GM18520 (cell line): ENCODE measurements at regions not wholly inside any gene's neighbourhood (a gene's known extent, or its start where the extent isn't known, plus 50 kb on each side); places are given as distances from the start of the nearest gene placed in this dataset.

Experiments
- ATAC-seq: cut with Tn5 transposase; IDR thresholded peaks from one replicate; pipeline ENCODE4 v1.9.1; 2021; ENCODE audit not compliant: unreplicated experiment

- no peak for ATAC-seq
Observed at GRCh38 chr1:69213644-69214043, 354.1 kb upstream of the LRRC7 start.

DNA sequence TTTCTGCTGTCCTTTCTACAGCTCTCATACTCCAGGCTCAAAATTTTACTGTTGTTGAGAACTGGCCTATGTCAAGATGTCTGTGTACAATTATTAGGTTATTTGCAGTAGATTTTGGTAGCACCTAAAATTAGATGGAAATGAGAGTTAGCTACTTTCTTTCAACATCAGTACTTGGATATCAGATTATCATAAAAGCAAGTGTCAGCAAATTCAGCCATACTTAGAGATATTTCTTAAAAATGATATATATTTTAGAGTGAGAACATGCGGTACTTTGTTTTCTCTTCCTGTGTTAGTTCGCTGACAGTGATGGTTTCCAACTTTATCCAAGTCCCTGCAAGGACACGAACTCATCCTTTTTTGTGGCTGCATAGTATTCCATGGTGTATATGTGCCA lies 351.8 kb upstream of the LRRC7 start:
- ATAC-seq: no peak

DNA sequence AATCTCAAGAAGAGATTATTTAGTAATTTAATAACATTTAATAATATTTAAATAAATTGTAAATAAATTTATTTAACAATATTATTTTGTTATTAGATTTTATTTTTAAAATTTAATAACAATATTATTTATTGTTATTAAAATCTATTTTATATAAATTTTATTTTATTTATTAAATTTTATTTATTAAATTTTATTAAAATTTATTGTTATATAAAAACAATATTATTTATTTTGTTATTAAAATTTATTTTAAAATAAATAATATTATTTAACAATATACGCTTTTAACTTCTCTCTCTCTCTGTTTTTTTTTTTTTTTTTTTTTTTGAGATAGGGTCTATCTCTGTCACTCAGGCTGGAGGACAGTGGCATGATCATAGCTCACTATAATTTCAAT lies 347.1 kb upstream of the LRRC7 start:
- ATAC-seq: no peak

DNA sequence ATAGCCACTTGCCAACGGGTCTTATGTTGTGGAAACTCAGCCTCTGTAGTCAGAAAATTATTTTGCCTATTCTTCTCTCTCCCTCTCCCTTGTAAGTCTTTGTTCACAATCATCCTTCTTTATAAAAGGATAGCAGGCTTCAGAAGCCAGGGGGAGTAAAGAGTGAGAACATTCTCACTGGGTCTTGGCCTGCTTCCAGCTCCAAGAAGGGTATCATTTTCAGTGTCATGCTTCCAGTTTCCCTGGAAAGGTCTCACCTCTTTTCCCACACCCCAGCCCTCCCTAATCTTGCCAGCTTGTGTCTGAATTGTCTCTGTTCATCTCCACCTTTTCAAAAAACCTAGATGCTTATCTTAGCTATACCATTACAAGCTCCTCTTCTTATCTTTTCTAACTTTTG lies 346.2 kb upstream of the LRRC7 start:
- ATAC-seq: no peak

DNA sequence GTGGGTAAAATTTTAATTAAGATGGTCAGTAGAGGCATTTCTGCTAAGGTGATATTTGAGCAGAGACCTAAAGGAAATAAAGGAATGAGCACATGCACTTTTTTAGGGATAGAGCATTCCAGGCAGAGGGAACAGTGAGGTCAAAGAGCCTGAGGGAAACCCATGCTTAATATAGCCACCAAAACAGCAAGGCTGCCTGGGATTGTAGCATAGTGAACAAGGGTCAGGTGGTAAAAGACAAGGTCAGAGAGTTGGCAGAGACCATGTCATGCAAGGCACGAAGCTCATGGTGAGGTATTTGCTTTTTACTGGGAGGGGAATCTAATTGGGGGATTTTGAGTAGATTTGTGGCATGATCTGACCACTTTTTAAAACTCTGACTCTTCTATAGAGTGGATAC lies 344.6 kb upstream of the LRRC7 start:
- no peak for ATAC-seq

DNA sequence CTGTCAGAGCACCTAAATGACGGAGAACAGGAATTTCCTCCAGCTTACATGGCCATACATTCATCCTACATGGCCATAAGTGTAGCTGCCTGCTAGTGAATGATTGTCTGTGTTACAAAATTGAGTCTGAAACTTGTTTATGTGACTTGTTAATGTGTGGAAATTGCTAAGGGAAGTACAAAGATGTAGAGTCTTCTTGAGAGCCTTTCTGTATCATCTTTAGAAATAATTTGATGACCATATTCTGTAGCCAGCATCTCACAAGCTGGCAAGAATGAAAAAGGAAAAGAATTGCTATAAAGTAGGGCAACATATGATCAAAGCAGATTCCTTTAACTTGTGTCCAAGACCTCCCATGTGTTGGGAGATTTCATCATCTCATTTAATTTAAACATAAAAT lies 339.2 kb upstream of the LRRC7 start:
- no peak for ATAC-seq

DNA sequence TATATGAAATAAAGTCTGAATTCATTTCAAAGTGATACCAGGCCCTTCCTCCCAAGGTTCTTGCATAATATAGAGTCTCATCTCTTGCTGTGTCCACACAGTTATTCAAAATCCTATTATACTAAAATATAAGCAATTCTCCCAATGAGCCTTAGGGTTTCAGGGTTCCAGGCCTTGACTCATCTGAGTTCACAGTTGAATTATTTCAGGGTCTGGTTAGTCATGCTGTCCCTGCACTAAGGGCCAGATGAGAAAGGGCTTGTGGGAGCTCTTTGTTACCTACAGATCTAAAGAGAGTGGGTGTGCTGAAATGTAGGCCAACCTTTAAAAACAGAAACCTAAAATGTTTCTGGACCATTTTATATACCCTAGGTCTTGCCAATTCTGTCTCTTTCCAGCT lies 337.5 kb upstream of the LRRC7 start:
- ATAC-seq: no peak

DNA sequence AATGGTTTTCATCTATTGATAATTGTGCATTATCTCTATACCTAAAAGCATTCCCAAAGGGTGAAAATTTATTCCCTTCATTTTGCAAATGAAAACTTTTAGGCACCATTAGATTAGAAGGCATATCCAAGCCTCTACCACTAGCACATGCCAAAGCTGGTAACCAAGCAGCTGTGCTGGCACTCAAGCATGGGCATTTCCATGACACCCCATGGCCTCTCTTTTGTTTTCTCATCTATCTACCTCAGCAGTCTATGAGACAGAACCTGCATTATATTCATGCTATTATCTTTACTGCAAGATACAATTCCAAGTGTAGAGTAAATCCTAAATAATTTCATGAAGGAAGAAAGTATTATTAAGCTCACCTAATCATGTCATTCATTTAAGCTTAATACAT lies 334.3 kb upstream of the LRRC7 start:
- ATAC-seq: no peak

GRCh38 chr1:69244211-69244610 lies 323.5 kb upstream of the LRRC7 start:
- no peak for ATAC-seq

DNA sequence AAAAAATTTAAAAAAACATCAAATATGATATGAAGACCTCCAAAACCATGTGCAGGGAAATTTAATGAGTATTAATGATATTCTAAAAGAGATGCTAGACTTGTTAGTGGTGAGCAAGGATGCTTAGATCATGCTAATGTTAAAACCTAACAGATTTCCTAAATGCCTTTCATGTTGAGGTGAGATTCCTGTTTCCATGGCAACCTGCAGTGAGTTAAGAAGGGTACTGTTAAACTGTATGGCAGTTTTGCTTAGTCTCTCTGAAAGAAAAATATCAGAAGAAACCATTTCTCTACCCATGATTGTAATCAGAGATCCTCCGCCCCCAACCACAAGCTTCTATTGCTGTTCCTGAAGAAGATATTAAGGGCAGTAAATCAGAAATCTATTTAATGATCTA lies 321.6 kb upstream of the LRRC7 start:
- no peak for ATAC-seq

DNA sequence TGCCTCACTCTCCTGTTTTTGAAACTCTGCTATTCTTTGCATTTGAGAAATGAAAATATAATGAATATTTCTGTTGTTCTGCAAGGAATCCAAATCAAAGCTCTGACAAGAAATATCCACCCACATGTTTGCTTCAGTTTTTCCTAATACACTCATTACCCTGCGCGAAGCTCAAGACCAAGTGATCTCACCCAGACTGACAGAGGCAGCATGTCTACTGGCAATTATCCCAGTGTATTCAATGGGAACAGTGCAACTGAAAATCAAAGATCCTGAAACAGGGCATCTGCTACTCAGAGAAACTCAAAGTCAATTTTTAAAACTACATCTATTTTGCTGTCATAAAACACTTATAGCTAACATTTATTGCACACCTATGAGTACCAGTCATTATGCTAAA lies 321.0 kb upstream of the LRRC7 start:
- no peak for ATAC-seq

DNA sequence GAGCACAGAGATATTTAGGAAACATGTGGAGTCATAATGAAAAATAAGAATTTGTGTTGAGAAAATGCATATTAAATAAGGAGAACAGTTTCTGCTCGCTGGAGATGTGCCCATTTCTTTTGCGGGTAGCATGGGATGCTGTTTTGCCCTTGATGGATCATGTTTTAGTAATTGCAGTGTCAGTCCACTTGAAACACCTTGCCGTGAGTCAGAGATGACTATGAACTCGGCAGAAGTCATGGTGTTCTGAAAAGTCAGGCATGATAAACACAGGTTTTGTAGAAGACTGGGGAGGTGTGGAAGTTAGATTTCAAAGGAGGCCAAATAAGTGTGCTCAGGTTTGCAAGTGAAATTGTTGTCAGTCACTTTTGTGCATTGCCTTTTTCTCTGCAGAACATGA lies 315.0 kb upstream of the LRRC7 start:
- ATAC-seq: no peak

- no peak for ATAC-seq
Observed at GRCh38 chr1:69256036-69256435, 311.7 kb upstream of the LRRC7 start.

DNA sequence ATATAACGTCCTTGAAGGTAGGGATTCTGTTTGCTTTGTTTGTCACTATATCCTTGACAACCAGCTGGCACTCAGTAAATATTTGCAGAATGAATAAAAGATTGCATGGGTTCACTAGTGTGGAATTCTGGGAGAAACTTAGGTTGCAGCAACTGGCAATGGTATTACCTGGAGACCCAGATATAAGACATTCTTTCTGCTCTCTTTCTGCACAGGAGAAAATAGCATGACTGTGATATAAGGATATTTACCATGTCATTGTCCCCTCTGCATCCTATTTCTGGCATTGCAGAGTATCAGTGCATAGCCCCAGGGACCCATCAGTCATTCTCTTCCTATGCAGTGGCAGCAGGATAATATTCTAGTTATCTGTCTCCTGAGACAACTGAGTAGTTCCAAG lies 308.9 kb upstream of the LRRC7 start:
- no peak for ATAC-seq

DNA sequence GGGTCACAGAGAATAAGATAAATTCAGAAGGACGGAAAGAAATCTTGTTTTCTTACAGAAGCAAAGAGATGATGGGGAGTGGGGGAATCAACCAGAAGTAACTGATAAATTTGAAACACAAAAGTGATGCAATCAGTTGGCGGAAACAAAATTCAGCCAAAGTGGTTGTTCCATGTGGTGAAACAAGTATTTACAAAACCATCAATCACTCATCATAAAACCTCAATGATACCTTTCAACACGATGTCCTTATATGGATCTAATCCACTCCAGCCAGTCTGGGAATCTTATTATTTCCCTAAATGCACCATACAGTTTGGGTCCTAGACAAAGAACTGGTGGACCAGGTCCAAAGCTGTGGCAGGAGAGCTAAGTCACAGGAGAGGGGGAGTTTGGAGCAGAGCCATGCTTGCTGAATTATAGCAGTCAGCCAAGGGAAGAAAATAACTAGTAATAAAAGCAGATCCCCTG lies 303.8 kb upstream of the LRRC7 start:
- no peak for ATAC-seq

- ATAC-seq: no peak
Observed at GRCh38 chr1:69269491-69269890, 298.2 kb upstream of the LRRC7 start.

- ATAC-seq: no peak
Observed at GRCh38 chr1:69271587-69272125, 296.1 kb upstream of the LRRC7 start.

- ATAC-seq: no peak
Observed at GRCh38 chr1:69272684-69273083, 295.0 kb upstream of the LRRC7 start.

DNA sequence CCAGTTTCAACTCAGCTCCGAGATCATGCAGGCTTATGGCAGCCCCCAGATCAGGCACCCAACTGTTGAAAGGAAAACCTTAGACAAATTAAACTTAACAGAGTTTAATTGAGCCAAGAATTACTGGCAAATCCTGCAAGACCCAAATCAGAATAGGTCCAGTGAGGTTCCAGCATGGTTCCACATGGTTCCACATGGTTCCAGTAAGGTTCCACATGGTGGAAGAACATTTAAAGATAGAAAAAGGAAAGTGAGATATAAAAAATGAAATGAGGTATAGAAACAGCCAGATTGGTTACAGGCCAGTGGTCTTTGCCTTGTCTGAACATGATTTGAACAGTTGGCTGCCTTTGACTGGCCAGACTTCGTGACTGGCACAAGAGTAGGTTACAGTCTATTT lies 288.8 kb upstream of the LRRC7 start:
- ATAC-seq: no peak

DNA sequence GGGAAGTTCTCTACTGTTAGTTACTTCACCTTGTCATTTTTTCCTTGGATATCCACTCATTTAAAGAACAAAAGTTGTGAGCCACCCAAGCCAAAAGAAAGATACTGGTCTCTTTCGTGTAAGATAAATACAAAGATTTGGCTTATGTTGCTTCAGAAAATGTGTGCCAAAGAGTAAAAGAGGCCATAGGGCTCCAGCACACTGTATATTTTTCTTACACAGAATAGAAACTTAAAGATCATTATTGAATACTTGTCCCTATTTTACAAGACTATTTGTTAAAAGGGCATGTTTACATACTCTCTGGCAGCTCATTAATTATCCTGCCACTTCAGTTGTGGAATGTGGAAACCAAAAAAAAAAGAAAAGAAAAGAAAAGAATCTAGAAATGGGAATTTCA lies 284.2 kb upstream of the LRRC7 start:
- ATAC-seq: no peak

GRCh38 chr1:69284508-69284907 lies 283.2 kb upstream of the LRRC7 start:
- ATAC-seq: no peak

DNA sequence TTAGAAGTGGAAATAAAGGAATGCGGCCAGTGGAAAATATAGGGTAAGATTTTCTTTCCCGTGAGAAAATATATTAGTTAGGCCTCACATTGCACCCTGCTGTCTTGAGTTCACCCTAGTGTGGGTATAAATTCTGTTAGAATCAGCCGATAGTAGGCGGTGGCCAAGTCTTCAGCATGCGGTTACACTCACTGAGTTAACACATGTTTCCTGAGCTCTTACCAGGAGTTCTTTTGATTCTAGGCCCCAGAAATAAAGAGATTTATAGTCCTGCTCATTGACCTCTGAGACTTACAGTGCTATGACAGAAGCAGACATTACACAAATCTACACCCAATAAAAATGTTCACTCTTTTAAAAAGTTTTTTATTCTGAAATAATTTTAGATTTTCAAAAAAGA lies 279.3 kb upstream of the LRRC7 start:
- no peak for ATAC-seq

DNA sequence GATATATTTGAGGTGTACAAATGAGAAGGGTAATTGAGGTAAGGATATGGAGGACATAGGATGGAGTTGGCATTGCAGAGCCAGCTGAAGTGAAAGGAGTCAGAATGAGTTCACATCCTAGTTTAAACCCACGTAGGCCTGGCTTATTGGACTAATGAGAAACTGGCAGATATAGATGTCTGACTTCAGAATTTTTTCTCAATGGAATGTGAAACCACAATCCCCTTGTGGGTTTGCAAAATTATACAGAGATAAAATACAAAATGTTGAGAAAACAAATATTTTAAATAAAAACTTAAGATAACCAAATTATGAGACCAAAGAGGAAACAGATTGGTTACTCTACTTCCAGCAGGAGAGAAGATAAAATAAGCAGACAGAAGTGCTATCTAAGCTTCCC lies 277.4 kb upstream of the LRRC7 start:
- ATAC-seq: no peak

- no peak for ATAC-seq
Observed at GRCh38 chr1:69291541-69291940, 276.2 kb upstream of the LRRC7 start.
